HG02763 (cell line): ENCODE measurements at regions not wholly inside any gene's neighbourhood (a gene's known extent, or its start where the extent isn't known, plus 50 kb on each side); places are given as distances from the start of the nearest gene placed in this dataset.
"Not testable (repeated sequence)": the region's sequence is repeated elsewhere in the genome, so short reads cannot be mapped to it uniquely, and the experiment has no call there.

Experiments used
- ATAC-seq: cut with Tn5 transposase; IDR thresholded peaks from one replicate; pipeline ENCODE4 v1.9.1; 2021; ENCODE audit warnings: mild to moderate bottlenecking, moderate library complexity; ENCODE audit not compliant: unreplicated experiment

- ATAC-seq, result no peak
These were observed 833.9 kb downstream of the FSTL5 start for GRCh38 chr4:161329852-161330251.

- no peak for ATAC-seq
These were observed 842.1 kb downstream of the FSTL5 start for GRCh38 chr4:161321706-161322105.

- no peak for ATAC-seq
These were observed 843.4 kb downstream of the FSTL5 start for GRCh38 chr4:161320377-161320776.

- ATAC-seq, result no peak
These were observed 846.8 kb downstream of the FSTL5 start for GRCh38 chr4:161317000-161317399.

DNA sequence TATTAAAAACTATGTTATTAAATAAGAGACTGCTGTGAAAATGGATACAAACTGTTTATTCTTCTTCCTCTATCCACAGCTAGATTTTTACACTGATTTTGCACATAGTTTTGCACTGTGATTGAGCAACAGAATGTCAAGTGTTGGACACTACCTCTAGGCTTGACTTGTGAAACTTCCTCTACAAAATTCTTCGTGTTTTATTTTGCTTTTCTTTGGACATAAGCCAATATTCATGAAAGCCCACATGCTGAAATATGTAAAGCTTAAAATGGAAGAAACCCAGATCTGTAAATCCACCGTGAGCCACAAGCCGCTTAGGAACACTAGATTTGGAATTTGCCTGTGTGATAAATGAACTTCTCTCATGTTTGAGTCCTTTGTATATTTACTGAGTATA, 849.4 kb downstream of the FSTL5 start:
- no peak for ATAC-seq

GRCh38 chr4:161303551-161303950, 860.2 kb downstream of the FSTL5 start:
- ATAC-seq, result no peak

DNA sequence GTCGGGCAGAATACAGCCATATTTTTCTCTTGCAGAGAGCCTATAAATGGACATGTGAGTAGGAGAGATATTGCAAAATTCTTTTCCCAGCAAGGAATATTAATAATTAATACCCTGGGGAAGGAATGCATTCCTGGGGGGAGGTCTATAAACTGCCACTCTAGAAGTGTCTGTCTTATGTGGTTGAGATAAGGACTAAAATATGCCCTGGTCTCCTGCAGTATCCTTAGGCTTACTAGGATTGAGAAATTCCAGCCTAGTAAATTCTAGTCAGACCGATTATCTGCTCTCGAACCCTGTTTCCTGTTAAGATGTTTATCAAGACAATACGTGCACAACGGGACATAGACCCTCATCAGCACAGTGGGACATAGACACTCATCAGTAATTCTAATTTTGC, 872.6 kb downstream of the FSTL5 start:
- no peak for ATAC-seq

DNA sequence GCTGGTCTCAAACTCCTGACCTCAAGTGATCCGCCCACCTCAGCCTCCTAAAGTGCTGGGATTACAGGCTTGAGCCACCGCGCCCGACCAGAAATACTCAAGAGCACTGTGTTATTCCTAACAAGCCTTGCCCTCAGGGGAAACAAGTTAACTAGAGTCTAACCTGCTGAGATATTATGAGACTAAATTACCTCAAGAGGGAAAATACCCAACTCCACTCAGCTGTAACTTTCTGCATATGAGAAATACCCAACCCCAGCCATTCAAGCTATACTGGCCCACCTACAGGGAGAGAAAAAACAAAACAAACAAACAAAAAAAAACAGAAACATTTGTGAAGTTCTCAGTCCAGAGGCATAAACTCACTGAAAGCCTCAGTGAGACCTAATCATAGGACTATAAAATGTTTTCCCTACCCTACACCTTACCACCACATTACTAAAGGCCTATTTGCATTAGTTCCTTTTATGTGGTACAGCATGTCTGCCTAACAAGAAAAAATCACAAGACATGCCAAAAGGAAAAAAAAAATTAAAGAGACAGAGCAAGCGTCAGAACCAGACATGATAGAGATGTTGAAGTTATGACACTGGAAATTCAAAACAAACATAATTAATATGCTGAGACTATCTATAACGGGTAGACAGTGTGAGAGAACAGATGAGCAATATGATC, 876.0 kb downstream of the FSTL5 start:
- ATAC-seq, result no peak

GRCh38 chr4:161285461-161285860, 878.3 kb downstream of the FSTL5 start:
- ATAC-seq, result no peak

DNA sequence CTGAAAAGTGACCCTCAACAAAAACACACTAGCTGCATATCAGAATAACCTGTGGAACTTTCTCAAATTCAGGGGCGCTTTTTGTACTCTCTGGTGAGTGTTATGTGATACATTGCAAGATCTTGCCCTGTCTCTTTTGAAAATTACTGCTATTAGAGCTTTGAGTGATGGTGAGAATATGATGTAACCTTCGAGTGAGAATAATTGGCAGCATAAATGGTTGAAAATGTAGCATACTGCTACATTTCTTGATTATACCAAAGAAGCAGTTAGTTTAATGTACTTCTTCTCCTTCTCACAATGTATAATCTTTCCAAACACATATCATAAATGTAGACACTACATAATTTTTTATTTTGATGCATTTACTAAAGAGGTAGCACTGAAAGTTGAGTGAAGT, 882.9 kb downstream of the FSTL5 start:
- ATAC-seq, result no peak

DNA sequence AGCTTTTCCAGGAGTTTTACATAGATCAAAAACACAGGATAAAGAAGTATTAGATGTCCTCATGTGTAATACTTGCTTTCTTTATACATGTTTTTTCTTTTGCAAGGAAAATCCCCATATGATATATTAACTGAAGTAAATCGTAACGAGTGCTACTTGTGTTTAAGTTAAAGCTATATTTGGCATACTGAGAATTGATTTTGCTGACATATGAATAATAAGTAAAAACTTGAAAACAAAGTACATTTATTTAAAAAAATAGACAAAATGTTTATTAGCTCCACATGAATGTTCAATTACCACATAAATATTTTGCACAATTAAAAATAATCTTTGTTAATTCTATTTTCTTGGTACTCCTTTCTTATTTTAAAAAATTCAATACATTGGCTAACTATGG, 884.7 kb downstream of the FSTL5 start:
- no peak for ATAC-seq

- not testable (repeated sequence) for ATAC-seq
These were observed 886.5 kb downstream of the FSTL5 start for GRCh38 chr4:161277150-161277787.

GRCh38 chr4:161273607-161274006, 890.2 kb downstream of the FSTL5 start:
- ATAC-seq, result no peak

DNA sequence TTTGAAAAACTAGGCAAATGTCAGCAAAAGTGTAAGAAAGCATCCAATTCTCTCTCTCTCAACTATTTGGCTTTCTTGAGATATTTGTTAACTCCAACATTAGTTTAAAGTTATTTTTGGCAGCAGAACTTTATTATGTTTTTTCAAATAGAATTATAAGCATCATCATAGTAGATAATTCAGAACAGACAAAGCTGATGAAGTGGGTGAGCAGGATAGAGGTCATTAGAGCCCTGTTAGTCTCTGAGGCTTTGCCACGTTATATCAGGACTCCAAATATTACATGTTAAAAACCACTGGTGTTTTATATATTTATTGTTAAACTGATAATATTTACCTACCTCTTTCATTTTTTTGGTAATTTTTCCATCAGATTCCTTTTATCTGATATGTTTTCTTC, 903.0 kb downstream of the FSTL5 start:
- no peak for ATAC-seq

DNA sequence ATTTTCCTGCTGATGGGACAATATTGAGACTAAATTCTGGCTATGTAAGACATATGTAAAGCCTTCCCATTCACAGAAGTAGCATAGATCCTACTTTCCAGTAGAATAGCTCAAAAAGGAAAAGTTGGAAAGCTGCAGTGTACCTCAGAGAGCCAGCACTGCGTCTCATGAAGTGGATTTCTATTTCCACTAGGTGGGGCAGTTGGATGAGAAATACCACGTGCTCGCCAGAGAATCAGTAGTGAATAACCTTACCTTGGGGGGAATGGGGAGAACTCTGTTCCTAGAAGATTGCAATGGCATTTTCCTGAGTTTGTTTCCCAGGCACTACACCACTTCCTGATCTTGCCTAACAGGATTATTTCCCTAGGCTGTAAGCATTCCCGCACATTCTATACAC, 907.1 kb downstream of the FSTL5 start:
- ATAC-seq, result no peak

GRCh38 chr4:161256172-161256571, 907.6 kb downstream of the FSTL5 start:
- ATAC-seq, result no peak

DNA sequence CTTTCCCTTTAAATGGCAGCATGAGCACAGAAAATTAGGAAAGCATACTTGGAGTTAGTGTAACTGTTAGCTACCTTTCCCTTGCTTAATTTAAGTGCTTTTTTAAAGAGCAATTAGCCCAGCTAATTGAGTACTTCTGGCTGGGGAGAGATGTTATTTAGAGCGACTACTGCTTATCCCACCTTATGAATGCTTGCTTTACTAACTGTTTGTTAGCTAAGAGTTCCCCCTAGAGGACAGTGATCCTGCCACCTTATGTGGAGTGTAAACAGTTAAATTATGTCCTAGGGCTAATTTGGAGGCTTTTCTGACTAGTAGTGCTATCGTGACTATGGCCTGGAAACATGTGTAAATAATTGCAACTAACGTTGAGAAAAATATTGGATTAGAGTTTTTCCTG, 909.4 kb downstream of the FSTL5 start:
- no peak for ATAC-seq

DNA sequence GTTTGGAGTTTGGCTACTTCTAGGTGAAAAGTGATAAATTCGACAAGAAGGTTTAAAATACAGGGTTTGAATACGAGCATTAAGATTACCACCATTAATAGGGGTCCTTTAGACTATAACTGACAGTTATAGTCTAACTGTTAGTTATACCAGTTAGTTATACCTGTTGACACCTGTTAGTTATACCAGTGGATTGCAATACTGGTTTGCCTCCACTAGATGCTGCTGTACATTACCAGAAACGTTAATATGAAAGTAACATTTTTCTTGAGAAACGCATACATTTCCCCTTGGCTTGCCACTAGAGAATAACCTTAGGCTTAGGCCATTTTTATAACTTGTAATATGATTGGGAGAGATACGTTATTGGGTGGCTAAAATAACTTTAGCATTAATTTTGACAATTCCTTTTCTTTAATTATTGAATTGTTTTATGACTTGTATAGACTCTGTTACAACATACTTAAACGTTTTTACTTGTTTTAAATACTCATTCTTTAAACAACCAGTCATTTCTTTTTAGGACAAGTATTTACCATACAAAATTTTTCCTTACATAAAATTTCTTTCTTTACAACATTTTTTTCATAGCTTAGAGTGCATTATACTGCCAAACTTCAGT, 911.2 kb downstream of the FSTL5 start:
- peak; percentile 54 for ATAC-seq

DNA sequence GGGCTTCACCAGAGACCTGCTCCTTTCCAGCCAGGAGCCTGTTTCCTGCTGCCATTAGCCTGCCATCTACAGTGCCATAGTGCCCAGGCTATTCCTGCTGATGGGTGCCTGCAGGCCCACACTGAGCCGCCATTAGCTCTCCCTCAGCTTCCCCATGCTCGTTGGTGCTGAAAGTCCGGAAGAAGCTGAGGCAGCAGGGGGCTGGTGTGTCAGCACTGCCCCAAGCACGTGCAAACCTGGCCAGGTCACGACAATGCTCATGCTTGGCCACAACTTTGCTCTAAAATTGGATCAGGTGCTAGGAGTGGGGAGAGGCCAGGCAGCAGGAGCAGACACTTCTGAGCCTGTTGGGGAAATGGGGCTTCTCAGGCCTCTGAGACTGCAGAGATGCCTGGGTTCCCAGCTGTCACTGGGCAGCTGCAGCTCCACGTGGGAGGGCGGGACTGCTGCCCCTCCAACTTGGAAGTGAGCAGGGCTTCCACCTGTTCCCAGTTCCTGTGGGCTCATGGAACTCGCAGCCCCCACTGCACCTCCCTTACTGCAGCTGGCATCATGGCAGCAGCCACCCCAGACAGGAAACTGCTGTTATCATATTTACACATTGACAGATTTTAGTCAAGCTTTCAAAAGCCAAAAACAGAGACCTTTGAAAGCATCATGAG, 913.9 kb downstream of the FSTL5 start:
- ATAC-seq, result no peak

- ATAC-seq, result no peak
These were observed 914.9 kb downstream of the FSTL5 start for GRCh38 chr4:161248880-161249279.

GRCh38 chr4:161247831-161248230, 916.0 kb downstream of the FSTL5 start:
- ATAC-seq, result no peak

GRCh38 chr4:161238033-161238432, 925.8 kb downstream of the FSTL5 start:
- ATAC-seq, result no peak
